K562 (cell line): ENCODE measurements at regions not wholly inside any gene's neighbourhood (a gene's known extent, or its start where the extent isn't known, plus 50 kb on each side); places are given as distances from the start of the nearest gene placed in this dataset.

Source experiments
- ATAC-seq: fragments of 200-7000 bp; cut with Tn5 transposase; 3 replicates; pipeline ENCODE4 v1.9.1; 2020; ENCODE audit warnings: moderate library complexity
- BruUV-seq: library from RNA; stranded (reverse); fragments of 400-500 nt; replicated peaks from 2 replicates; lab custom pipeline; 2021; lab: Mats Ljungman, UMichigan
- CTCF ChIA-PET: fragments of 300-600 bp; formaldehyde crosslinking; extraction: SDS; loops from one replicate; lab custom pipeline; 2021; ENCODE audit warnings: low intra/inter-chr PET ratio; lab: Yijun Ruan, JAX
- POLR2A ChIA-PET: fragments of 300-600, 350-650 bp; sonication (Branson Sonifier 250); formaldehyde crosslinking; extraction: SDS; loops from one replicate; lab custom pipeline; 2021; ENCODE audit warnings: antibody characterized with exemption, inconsistent platforms; lab: Yijun Ruan, JAX
- DNase-seq, 4 experiments: peaks; one replicate each; pipeline versions ENCODE4 v3.0.0 to v3.0.0-alpha.2; 2011 to 2018; ENCODE audit warnings: low spot score in 3 of 4, mixed read lengths in 3 of 4; ENCODE audit errors: extremely low read depth in 1 of 4
- FAIRE-seq: peaks from 2 replicates; lab custom pipeline; 2011; peaks lifted over from hg19 to GRCh38; lab: Jason Lieb, UNC
- H2AFZ ChIP-seq: 2 replicates; pipeline ENCODE4 v1.6.0; 2011; ENCODE audit warnings: low read depth, low read length, control low read depth, inconsistent platforms
- H3K27ac ChIP-seq: fragments of 200-600 bp; 3 replicates; pipeline ENCODE4 v1.8.0; 2011; ENCODE audit warnings: low read depth, mild to moderate bottlenecking, control low read depth, inconsistent platforms, low read length, moderate library complexity, mixed read lengths; ENCODE audit errors: extremely low read depth
- H3K27me3 ChIP-seq, 2 experiments: fragments of 300-600 bp in 1 of 2; 2 replicates in 1 of 2; 3 replicates in 1 of 2; pipeline versions ENCODE4 v1.6.0 to v1.8.0; 2011; ENCODE audit warnings: inconsistent platforms in 2 of 2, low read length in 2 of 2, mild to moderate bottlenecking in 1 of 2, mixed read lengths in 1 of 2, moderate library complexity in 1 of 2; ENCODE audit not compliant: control insufficient read depth in 2 of 2, insufficient read depth in 2 of 2
- H3K36me3 ChIP-seq: fragments of 300-600 bp; 3 replicates; pipeline ENCODE4 v1.8.0; 2011; ENCODE audit warnings: mild to moderate bottlenecking, low read length, inconsistent platforms; ENCODE audit not compliant: control insufficient read depth, insufficient read depth
- H3K4me1 ChIP-seq, 2 experiments: fragments of 200-600 bp in 1 of 2; replicated peaks in 1 of 2; 2 replicates in 1 of 2; 3 replicates in 1 of 2; pipeline versions ENCODE4 v1.5.1 to v1.8.0; 2011; ENCODE audit warnings: inconsistent platforms in 2 of 2, low read length in 2 of 2, mild to moderate bottlenecking in 1 of 2, mixed read lengths in 1 of 2, moderate library complexity in 1 of 2; ENCODE audit not compliant: control insufficient read depth in 2 of 2, insufficient read depth in 2 of 2
- H3K4me2 ChIP-seq: 2 replicates; pipeline ENCODE4 v1.6.1; 2011; ENCODE audit warnings: low read length, control low read depth, inconsistent platforms, mixed read lengths; ENCODE audit not compliant: insufficient read depth
- H3K4me3 ChIP-seq: fragments of 200-600 bp; sonication (generic), shearing (Covaris generic); 2 replicates; pipeline ENCODE4 v1.5.1; 2016; ENCODE audit warnings: control low read depth, inconsistent platforms
- H3K79me2 ChIP-seq: fragments of 200-600 bp; 3 replicates; pipeline ENCODE4 v1.8.0; 2011; ENCODE audit warnings: low read length, inconsistent platforms; ENCODE audit not compliant: control insufficient read depth, insufficient read depth
- H3K9ac ChIP-seq, 2 experiments: 2 replicates each; pipeline versions ENCODE4 v1.6.0 to v1.6.1; 2011; ENCODE audit warnings: low read depth in 2 of 2, low read length in 2 of 2, control low read depth in 1 of 2, inconsistent platforms in 1 of 2, mild to moderate bottlenecking in 1 of 2, mixed read lengths in 1 of 2; ENCODE audit not compliant: insufficient read depth in 1 of 2
- H3K9me1 ChIP-seq: one replicate; pipeline ENCODE4 v1.6.0; 2011; ENCODE audit warnings: inconsistent platforms, mild to moderate bottlenecking, low read length, moderate library complexity; ENCODE audit not compliant: control insufficient read depth, insufficient read depth
- H3K9me3 ChIP-seq: replicated peaks from 2 replicates; pipeline ENCODE4 v1.5.1; 2011; ENCODE audit warnings: low read depth, low read length, inconsistent platforms; ENCODE audit not compliant: control insufficient read depth, insufficient read depth
- H4K20me1 ChIP-seq: replicated peaks from 2 replicates; pipeline ENCODE4 v1.6.1; 2011; ENCODE audit warnings: low read length, inconsistent platforms, mixed read lengths; ENCODE audit not compliant: control insufficient read depth, insufficient read depth
- BCOR ChIP-seq: fragments of 450-650 bp; IDR thresholded peaks from 2 replicates; pipeline ENCODE4 v1.6.1; 2016
- DDX20 ChIP-seq: fragments of 450-650 bp; IDR thresholded peaks from 2 replicates; pipeline ENCODE4 v1.6.1; 2016; ENCODE audit warnings: missing genetic modification characterization, low read depth, mild to moderate bottlenecking, missing compliant biosample characterization, moderate library complexity
- FOXA3 ChIP-seq, 2 experiments: fragments of 450-650 bp in 1 of 2; sonication (generic) in 1 of 2; formaldehyde crosslinking; IDR thresholded peaks in 1 of 2; conservative IDR thresholded peaks in 1 of 2; 2 replicates each; pipeline versions ENCODE4 v1.4.0 to v1.8.0; 2020 to 2022; ENCODE audit warnings: mild to moderate bottlenecking in 2 of 2, missing genetic modification reagents in 1 of 2
- JUND ChIP-seq, 2 experiments: IDR thresholded peaks; 2 replicates in 1 of 2; 3 replicates in 1 of 2; pipeline ENCODE4 v1.6.1; 2011; ENCODE audit warnings: borderline replicate concordance in 2 of 2, low read depth in 2 of 2, low read length in 2 of 2, improper control_type of control experiment in 1 of 2, missing biosample characterization in 1 of 2, missing genetic modification characterization in 1 of 2, missing genetic modification reagents in 1 of 2
- KAT8 ChIP-seq: fragments of 450-650 bp; IDR thresholded peaks from 2 replicates; pipeline ENCODE4 v1.6.1; 2016; ENCODE audit warnings: low read depth, mild to moderate bottlenecking
- KHSRP ChIP-seq: fragments of 450-650 bp; IDR thresholded peaks from 2 replicates; pipeline ENCODE4 v1.6.1; 2017
- MBD2 ChIP-seq: sonication (generic); IDR thresholded peaks from 2 replicates; pipeline ENCODE4 v1.6.1; 2016; ENCODE audit warnings: low read depth, borderline replicate concordance
- PML ChIP-seq: IDR thresholded peaks from 2 replicates; pipeline ENCODE4 v1.6.1; 2012; ENCODE audit warnings: low read length, inconsistent platforms
- POLR3A ChIP-seq: IDR thresholded peaks from 2 replicates; pipeline ENCODE4 v1.6.1; 2011; ENCODE audit warnings: borderline replicate concordance, mild to moderate bottlenecking, moderate library complexity; ENCODE audit not compliant: insufficient read length, insufficient read depth; ENCODE audit errors: extremely low read depth
- PTTG1 ChIP-seq: fragments of 450-650 bp; IDR thresholded peaks from 2 replicates; pipeline ENCODE4 v1.6.1; 2016; ENCODE audit warnings: low read depth, mild to moderate bottlenecking, missing genetic modification characterization, missing compliant biosample characterization
- THRA ChIP-seq: fragments of 450-650 bp; IDR thresholded peaks from 2 replicates; pipeline ENCODE4 v1.6.1; 2017; ENCODE audit warnings: mild to moderate bottlenecking, moderate library complexity
- ZBTB26 ChIP-seq: fragments of 450-650 bp; formaldehyde crosslinking; IDR thresholded peaks from 2 replicates; pipeline ENCODE4 v1.4.0; 2022; ENCODE audit warnings: missing genetic modification characterization
- ZFP36 ChIP-seq: fragments of 150-350 bp; IDR thresholded peaks from 2 replicates; pipeline ENCODE4 v1.6.1; 2018; ENCODE audit warnings: low read length, low read depth; ENCODE audit not compliant: partially characterized antibody
- WGBS: fragments of 100-300 bp; shearing (Covaris generic); methylation state at CpG from one replicate; pipeline ENCODE4 v1.1.6; 2016; ENCODE audit warnings: low coverage, mixed read lengths; ENCODE audit not compliant: insufficient coverage; ENCODE audit errors: missing lambda C conversion rate; 5-methylcytosine and 5-hydroxymethylcytosine counted together
- in situ Hi-C: fragments of 300-500 bp; cut with MboI; formaldehyde crosslinking; loops from 4 replicates; pipeline ENCODE4 v1.15.0; 2018; ENCODE audit warnings: inconsistent platforms, mixed read lengths
- intact Hi-C: fragments of 100-400 bp; cut with micrococcal nuclease; formaldehyde crosslinking; loops from 2 replicates; pipeline ENCODE4 v1.14.2; 2022

- H3K27ac ChIP-seq = no peak overlapping the region
- no peak overlapping the region for H3K4me3 ChIP-seq
- no peaks in the 10 kb centered on the region for H3K9me1 ChIP-seq
- no peak for DNase-seq
- H3K27me3 ChIP-seq = no peaks in the 10 kb centered on the region
- in situ Hi-C loops (no loop called here), intact Hi-C loops (no loop called here)
- CTCF ChIA-PET = no interaction called here
- no peaks in the 10 kb centered on the region for H3K9me3 ChIP-seq
- H3K4me1 ChIP-seq = no peaks in the 10 kb centered on the region
- H4K20me1 ChIP-seq = no peaks in the 10 kb centered on the region
- no peak overlapping the region for H2AFZ ChIP-seq
- H3K9ac ChIP-seq = no peak overlapping the region
- POLR2A ChIA-PET = no interaction called here
- no peak for FAIRE-seq
- H3K79me2 ChIP-seq = no peaks in the 10 kb centered on the region
- no peaks in the 10 kb centered on the region for H3K36me3 ChIP-seq
- ATAC-seq = no peak
- WGBS = 0% methylated on average over 1 of the region's 1 CpG
- BruUV-seq = no TSS peak
- H3K4me2 ChIP-seq = no peak overlapping the region
- TF ChIP-seq PTTG1 (tag) (no peak), DDX20 (tag) (no peak), FOXA3 (CRISPR knock-in tag; conservative IDR thresholded peaks at IDR 0.05 in 1 of 2, IDR thresholded peaks at IDR 0.05 in 1 of 2) (peak in 1 of 2 experiments; percentile 92; a peak in 2 of 4 replicates)
These were observed 545.0 kb downstream of the PYDC2 start for GRCh38 chr3:192005989-192006388.

- DNase-seq = no peak
- FAIRE-seq = no peak
- in situ Hi-C loops (no loop called here), intact Hi-C loops (no loop called here)
- no peak overlapping the region for H2AFZ ChIP-seq
- H3K27ac ChIP-seq = no peak overlapping the region
- H4K20me1 ChIP-seq = no peaks in the 10 kb centered on the region
- POLR2A ChIA-PET = interaction anchor here (1.0 kb wide), 1 partner anchor 11 kb away, joined by 3 read pairs; no protein-coding TSS in a partner anchor
- no peaks in the 10 kb centered on the region for H3K36me3 ChIP-seq
- H3K79me2 ChIP-seq = no peaks in the 10 kb centered on the region
- H3K27me3 ChIP-seq = no peaks in the 10 kb centered on the region
- H3K9me3 ChIP-seq = no peaks in the 10 kb centered on the region; the same call in 1 of the 2 replicates
- H3K9ac ChIP-seq = no peak overlapping the region
- BruUV-seq = no TSS peak
- CTCF ChIA-PET = no interaction called here
- H3K9me1 ChIP-seq = no peaks in the 10 kb centered on the region
- WGBS = 0% methylated on average over 2 of the region's 2 CpGs
- no peaks in the 10 kb centered on the region for H3K4me1 ChIP-seq
- no peak overlapping the region for H3K4me3 ChIP-seq
- no peak overlapping the region for H3K4me2 ChIP-seq
- TF ChIP-seq POLR3A = no peak
- TF ChIP-seq ZBTB26 = no peak
- no peak for TF ChIP-seq JUND (IDR thresholded peaks at IDR 0.05; ENCODE audit: borderline replicate concordance, low read depth, low read length)
- TF ChIP-seq JUND (tag; IDR thresholded peaks at IDR 0.05; ENCODE audit: borderline replicate concordance, low read depth, low read length) = no peak
- no peak for TF ChIP-seq BCOR
- TF ChIP-seq ZFP36 = no peak
- TF ChIP-seq THRA = no peak
- no peak for TF ChIP-seq KHSRP
- no peak for TF ChIP-seq PML
- TF ChIP-seq KAT8 = no peak
- no peak for TF ChIP-seq MBD2
- TF ChIP-seq, all 486 proteins: peak for 0
- ATAC-seq = no peak
These were observed 548.9 kb downstream of the PYDC2 start for GRCh38 chr3:192009903-192010302.
